Endothelial cell of umbilical vein (primary cell): ENCODE measurements at regions not wholly inside any gene's neighbourhood (a gene's known extent, or its start where the extent isn't known, plus 50 kb on each side); places are given as distances from the start of the nearest gene placed in this dataset.

ENCODE experiments used
- BruUV-seq: library from RNA; stranded (reverse); fragments of 400-500 nt; replicated peaks from 2 replicates; lab custom pipeline; 2021; lab: Mats Ljungman, UMichigan
- CTCF ChIA-PET: fragments of 300-600, 350-600 bp; sonication (Branson Sonifier 250); formaldehyde crosslinking; loops from one replicate; lab custom pipeline; 2021; ENCODE audit warnings: antibody characterized with exemption, inconsistent platforms; lab: Charles Lee
- POLR2A ChIA-PET: fragments of 300-600, 350-600 bp; sonication (Branson Sonifier 250); formaldehyde crosslinking; loops from one replicate; lab custom pipeline; 2021; ENCODE audit warnings: antibody characterized with exemption, inconsistent platforms; lab: Charles Lee
- DNase-seq: peaks from one replicate; pipeline ENCODE4 v3.0.0-alpha.2; 2011; ENCODE audit warnings: low read depth, low spot score
- FAIRE-seq: peaks from 2 replicates; lab custom pipeline; 2011; peaks lifted over from hg19 to GRCh38; lab: Jason Lieb, UNC
- H2AFZ ChIP-seq: 2 replicates; pipeline ENCODE4 v1.6.0; 2012; ENCODE audit warnings: low read depth, low read length, control low read depth, inconsistent platforms
- H3K27ac ChIP-seq: 2 replicates; pipeline ENCODE4 v1.5.1; 2011; ENCODE audit warnings: low read depth, mild to moderate bottlenecking, control low read depth, low read length, moderate library complexity; ENCODE audit not compliant: insufficient read depth
- H3K27me3 ChIP-seq, 2 experiments: 2 replicates each; pipeline versions ENCODE4 v1.6.0 to v1.6.1; 2011; ENCODE audit warnings: low read length in 2 of 2, mixed read lengths in 1 of 2; ENCODE audit not compliant: control insufficient read depth in 2 of 2, insufficient read depth in 2 of 2
- H3K36me3 ChIP-seq, 2 experiments: 2 replicates in 1 of 2; 3 replicates in 1 of 2; pipeline ENCODE4 v1.5.1; 2011; ENCODE audit warnings: low read length in 2 of 2, mild to moderate bottlenecking in 1 of 2, moderate library complexity in 1 of 2; ENCODE audit not compliant: control insufficient read depth in 2 of 2, insufficient read depth in 2 of 2; ENCODE audit errors: extremely low read depth in 1 of 2
- H3K4me1 ChIP-seq: 3 replicates; pipeline ENCODE4 v1.5.1; 2011; ENCODE audit warnings: mild to moderate bottlenecking, low read length; ENCODE audit not compliant: control insufficient read depth, insufficient read depth; ENCODE audit errors: extremely low read depth
- H3K4me2 ChIP-seq: 2 replicates; pipeline ENCODE4 v1.6.1; 2011; ENCODE audit warnings: low read length, control low read depth, mixed read lengths; ENCODE audit not compliant: insufficient read depth
- H3K4me3 ChIP-seq, 3 experiments: fragments of 200-600 bp in 1 of 3; sonication (generic), shearing (Covaris generic) in 1 of 3; replicated peaks in 1 of 3; 2 replicates each; pipeline ENCODE4 v1.5.1; 2011 to 2016; ENCODE audit warnings: control low read depth in 3 of 3, low read length in 3 of 3, mild to moderate bottlenecking in 2 of 3, inconsistent platforms in 1 of 3, low read depth in 1 of 3, moderate library complexity in 1 of 3; ENCODE audit not compliant: insufficient read depth in 1 of 3
- H3K79me2 ChIP-seq: 2 replicates; pipeline ENCODE4 v1.6.0; 2012; ENCODE audit warnings: low read length, inconsistent platforms; ENCODE audit not compliant: control insufficient read depth, insufficient read depth
- H3K9ac ChIP-seq: replicated peaks from 2 replicates; pipeline ENCODE3; 2011; ENCODE audit warnings: low read length, control low read depth; ENCODE audit not compliant: insufficient read depth; ENCODE audit errors: extremely low read depth
- H3K9me1 ChIP-seq: replicated peaks from 3 replicates; pipeline ENCODE4 v1.6.0; 2011; ENCODE audit warnings: mild to moderate bottlenecking, low read length; ENCODE audit not compliant: control insufficient read depth, insufficient read depth; ENCODE audit errors: extremely low read depth
- H3K9me3 ChIP-seq: replicated peaks from 2 replicates; pipeline ENCODE4 v1.5.1; 2012; ENCODE audit warnings: low read length, inconsistent platforms; ENCODE audit not compliant: control insufficient read depth, insufficient read depth
- H4K20me1 ChIP-seq: replicated peaks from 2 replicates; pipeline ENCODE3; 2011; ENCODE audit warnings: mild to moderate bottlenecking, low read length; ENCODE audit not compliant: control insufficient read depth, insufficient read depth; ENCODE audit errors: extremely low read depth
- EZH2 ChIP-seq: IDR thresholded peaks from 2 replicates; pipeline ENCODE4 v1.6.1; 2012; ENCODE audit warnings: borderline replicate concordance, low read depth, mild to moderate bottlenecking, moderate library complexity, low read length, inconsistent platforms; ENCODE audit not compliant: severe bottlenecking
- FOS ChIP-seq: IDR thresholded peaks from 2 replicates; pipeline ENCODE4 v1.6.1; 2011; ENCODE audit warnings: mild to moderate bottlenecking, low read length, moderate library complexity, borderline replicate concordance; ENCODE audit not compliant: insufficient read depth
- GATA2 ChIP-seq: IDR thresholded peaks from 2 replicates; pipeline ENCODE4 v1.7.0; 2011; ENCODE audit warnings: low read depth, mild to moderate bottlenecking, moderate library complexity, mixed read lengths, low read length; ENCODE audit not compliant: insufficient read length, insufficient read depth
- JUN ChIP-seq: IDR thresholded peaks from 2 replicates; pipeline ENCODE4 v1.6.1; 2011; ENCODE audit warnings: borderline replicate concordance, low read depth; ENCODE audit not compliant: insufficient read length, insufficient read depth
- MYC ChIP-seq: IDR thresholded peaks from one replicate; pipeline ENCODE4 v1.6.1; 2011; ENCODE audit warnings: mild to moderate bottlenecking, low read depth, low read length
- POLR2A ChIP-seq: IDR thresholded peaks from 2 replicates; pipeline ENCODE4 v1.6.1; 2012; ENCODE audit warnings: low read depth, mild to moderate bottlenecking, control low read depth, low read length
- POLR2AphosphoS5 ChIP-seq: IDR thresholded peaks from 2 replicates; pipeline ENCODE4 v1.6.1; 2012; ENCODE audit warnings: low read depth, mild to moderate bottlenecking, control low read depth, low read length, moderate library complexity; ENCODE audit not compliant: insufficient read depth
- dilution Hi-C: fragments of 300-500 bp; cut with MboI; formaldehyde crosslinking; loops from one replicate; pipeline ENCODE4 v1.15.0; 2019; ENCODE audit warnings: low sequenced_read_pairs; ENCODE audit not compliant: extremely low pct_ligation_motif_present
- intact Hi-C: fragments of 100-400 bp; cut with micrococcal nuclease; formaldehyde crosslinking; loops from one replicate; pipeline ENCODE4 v1.10.0; 2022
- TF ChIP-seq, protein P1 (sequence below), 2 donors: IDR thresholded peaks; 1 replicate in 1 of 2; 2 replicates in 1 of 2; pipeline ENCODE4 v1.5.1; 2011; ENCODE audit warnings: low read length in 2 of 2, mild to moderate bottlenecking in 2 of 2, moderate library complexity in 2 of 2, control low read depth in 1 of 2, inconsistent platforms in 1 of 2, low read depth in 1 of 2; ENCODE audit not compliant: insufficient read depth in 1 of 2; ENCODE audit errors: extremely low read depth in 1 of 2
- TF ChIP-seq, protein P2 (sequence below): IDR thresholded peaks from 2 replicates; pipeline ENCODE4 v1.6.1; 2011; ENCODE audit not compliant: insufficient read depth, insufficient read length

DNA sequence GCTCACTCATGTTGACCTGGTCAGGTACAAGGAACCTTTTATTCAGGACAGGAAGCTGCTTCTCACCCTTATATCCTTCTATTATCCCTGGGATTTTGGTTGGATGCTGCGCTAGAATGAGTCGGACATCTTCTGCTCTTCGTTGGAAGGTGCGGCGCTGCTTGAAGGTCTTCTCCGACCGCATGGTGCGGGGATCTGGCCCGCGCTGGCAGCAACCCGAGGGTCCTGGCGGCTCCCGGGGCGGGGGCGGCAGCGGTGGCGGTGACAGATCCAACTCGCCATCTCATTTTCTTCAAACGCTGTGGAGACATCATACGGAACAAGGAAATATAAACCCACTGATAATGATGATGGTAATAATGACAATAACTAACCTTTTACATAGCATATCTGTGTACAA is 126.3 kb downstream of the ATXN7L3B start:
- no peaks in the 10 kb centered on the region for H3K4me1 ChIP-seq
- no peak for FAIRE-seq
- POLR2A ChIA-PET: no interaction called here
- no peaks in the 10 kb centered on the region for H3K9me1 ChIP-seq
- H3K27me3 ChIP-seq: no peaks in the 10 kb centered on the region
- intact Hi-C loops: no loop called here
- dilution Hi-C loops: no loop called here
- no peak overlapping the region for H3K27ac ChIP-seq
- TF ChIP-seq GATA2 (no peak), FOS (no peak), JUN (no peak), EZH2 (no peak)
- TF ChIP-seq, protein P1, sequence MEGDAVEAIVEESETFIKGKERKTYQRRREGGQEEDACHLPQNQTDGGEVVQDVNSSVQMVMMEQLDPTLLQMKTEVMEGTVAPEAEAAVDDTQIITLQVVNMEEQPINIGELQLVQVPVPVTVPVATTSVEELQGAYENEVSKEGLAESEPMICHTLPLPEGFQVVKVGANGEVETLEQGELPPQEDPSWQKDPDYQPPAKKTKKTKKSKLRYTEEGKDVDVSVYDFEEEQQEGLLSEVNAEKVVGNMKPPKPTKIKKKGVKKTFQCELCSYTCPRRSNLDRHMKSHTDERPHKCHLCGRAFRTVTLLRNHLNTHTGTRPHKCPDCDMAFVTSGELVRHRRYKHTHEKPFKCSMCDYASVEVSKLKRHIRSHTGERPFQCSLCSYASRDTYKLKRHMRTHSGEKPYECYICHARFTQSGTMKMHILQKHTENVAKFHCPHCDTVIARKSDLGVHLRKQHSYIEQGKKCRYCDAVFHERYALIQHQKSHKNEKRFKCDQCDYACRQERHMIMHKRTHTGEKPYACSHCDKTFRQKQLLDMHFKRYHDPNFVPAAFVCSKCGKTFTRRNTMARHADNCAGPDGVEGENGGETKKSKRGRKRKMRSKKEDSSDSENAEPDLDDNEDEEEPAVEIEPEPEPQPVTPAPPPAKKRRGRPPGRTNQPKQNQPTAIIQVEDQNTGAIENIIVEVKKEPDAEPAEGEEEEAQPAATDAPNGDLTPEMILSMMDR (IDR thresholded peaks at IDR 0.05; ENCODE audit: extremely low read depth in 1 of 2, insufficient read depth in 1 of 2, low read depth in 1 of 2, low read length in 2 of 2): no peak
- TF ChIP-seq, protein P2, sequence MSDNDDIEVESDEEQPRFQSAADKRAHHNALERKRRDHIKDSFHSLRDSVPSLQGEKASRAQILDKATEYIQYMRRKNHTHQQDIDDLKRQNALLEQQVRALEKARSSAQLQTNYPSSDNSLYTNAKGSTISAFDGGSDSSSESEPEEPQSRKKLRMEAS: no peak
- H3K79me2 ChIP-seq: no peaks in the 10 kb centered on the region
- H3K9me3 ChIP-seq: no peaks in the 10 kb centered on the region
- H3K4me2 ChIP-seq: no peak overlapping the region
- no peaks in the 10 kb centered on the region for H3K36me3 ChIP-seq
- no peak overlapping the region for H3K9ac ChIP-seq
- CTCF ChIA-PET: no interaction called here
- DNase-seq: no peak
- H4K20me1 ChIP-seq: no peaks in the 10 kb centered on the region
- no peak overlapping the region for H2AFZ ChIP-seq
- BruUV-seq: no TSS peak
- H3K4me3 ChIP-seq: no peak overlapping the region

DNA sequence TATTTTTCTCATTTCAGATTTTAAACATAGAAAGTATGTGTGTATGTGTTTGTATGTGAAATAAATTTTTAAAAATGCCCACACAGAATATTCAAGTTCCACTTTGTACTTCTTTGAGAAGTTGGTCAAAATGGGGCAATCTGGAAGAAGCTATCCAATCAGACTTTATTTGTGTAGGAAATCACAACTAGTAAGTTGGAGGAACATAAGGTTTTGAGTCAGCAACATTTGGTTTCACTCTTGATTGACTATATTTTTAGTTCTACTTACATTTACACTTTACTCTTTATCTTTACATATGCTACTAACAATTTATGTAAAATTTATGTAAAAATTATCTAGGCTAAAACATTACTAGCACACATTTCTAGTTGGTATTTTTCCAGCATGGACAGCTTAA is 128.1 kb downstream of the ATXN7L3B start:
- H3K9me1 ChIP-seq: no peaks in the 10 kb centered on the region
- no peak overlapping the region for H3K27ac ChIP-seq
- H3K27me3 ChIP-seq: no peaks in the 10 kb centered on the region
- no peak overlapping the region for H3K4me3 ChIP-seq
- dilution Hi-C loops: no loop called here
- DNase-seq (no peak), FAIRE-seq (no peak)
- CTCF ChIA-PET: no interaction called here
- no peak overlapping the region for H2AFZ ChIP-seq
- intact Hi-C loops: no loop called here
- no peaks in the 10 kb centered on the region for H3K9me3 ChIP-seq
- no peak overlapping the region for H3K4me2 ChIP-seq
- H3K36me3 ChIP-seq: no peaks in the 10 kb centered on the region
- no peaks in the 10 kb centered on the region for H3K4me1 ChIP-seq
- no peaks in the 10 kb centered on the region for H3K79me2 ChIP-seq
- no peaks in the 10 kb centered on the region for H4K20me1 ChIP-seq
- TF ChIP-seq MYC: no peak
- TF ChIP-seq EZH2: no peak
- TF ChIP-seq, protein P1 (IDR thresholded peaks at IDR 0.05; ENCODE audit: extremely low read depth in 1 of 2, insufficient read depth in 1 of 2, low read depth in 1 of 2, low read length in 2 of 2): no peak
- no peak for TF ChIP-seq POLR2AphosphoS5
- TF ChIP-seq, protein P2: no peak
- no peak for TF ChIP-seq FOS
- no peak for TF ChIP-seq GATA2
- no peak for TF ChIP-seq POLR2A
- no peak for TF ChIP-seq JUN
- POLR2A ChIA-PET: no interaction called here
- BruUV-seq: no TSS peak
- no peak overlapping the region for H3K9ac ChIP-seq
